ENCODE measurements at regions not wholly inside any gene's neighbourhood (a gene's known extent, or its start where the extent isn't known, plus 50 kb on each side); places are given as distances from the start of the nearest gene placed in this dataset.

DNA sequence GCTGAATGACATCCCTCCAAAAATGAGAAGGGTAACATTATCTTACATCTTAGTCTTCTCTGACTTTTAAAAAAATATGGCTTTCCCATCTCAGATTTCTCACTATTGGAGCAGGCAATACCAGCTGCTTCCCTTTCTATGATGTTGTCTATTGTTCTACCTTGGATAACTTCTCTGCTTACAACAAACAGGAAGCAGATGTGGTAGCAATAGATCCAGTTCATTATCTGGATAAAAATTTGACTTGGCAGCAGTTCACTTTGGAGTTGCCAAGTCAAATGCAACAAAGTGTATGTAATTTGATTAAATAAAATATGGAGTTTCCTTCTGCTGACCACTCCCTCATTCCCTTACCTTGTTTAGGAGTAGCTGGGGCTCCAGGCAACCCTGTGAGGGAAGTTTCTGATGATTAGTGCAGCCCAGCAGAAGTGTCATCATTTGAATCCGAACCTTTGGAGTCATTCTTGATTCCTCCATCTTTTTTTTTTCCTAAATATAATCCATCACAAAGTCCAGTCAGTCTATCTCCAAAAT is 72.0 kb upstream of the GPRIN3 start:
- no peak for TF ChIP-seq POLR2AphosphoS5 (IDR thresholded peaks at IDR 0.05; ENCODE audit: low read depth, low read length)
- TF ChIP-seq, protein P1, sequence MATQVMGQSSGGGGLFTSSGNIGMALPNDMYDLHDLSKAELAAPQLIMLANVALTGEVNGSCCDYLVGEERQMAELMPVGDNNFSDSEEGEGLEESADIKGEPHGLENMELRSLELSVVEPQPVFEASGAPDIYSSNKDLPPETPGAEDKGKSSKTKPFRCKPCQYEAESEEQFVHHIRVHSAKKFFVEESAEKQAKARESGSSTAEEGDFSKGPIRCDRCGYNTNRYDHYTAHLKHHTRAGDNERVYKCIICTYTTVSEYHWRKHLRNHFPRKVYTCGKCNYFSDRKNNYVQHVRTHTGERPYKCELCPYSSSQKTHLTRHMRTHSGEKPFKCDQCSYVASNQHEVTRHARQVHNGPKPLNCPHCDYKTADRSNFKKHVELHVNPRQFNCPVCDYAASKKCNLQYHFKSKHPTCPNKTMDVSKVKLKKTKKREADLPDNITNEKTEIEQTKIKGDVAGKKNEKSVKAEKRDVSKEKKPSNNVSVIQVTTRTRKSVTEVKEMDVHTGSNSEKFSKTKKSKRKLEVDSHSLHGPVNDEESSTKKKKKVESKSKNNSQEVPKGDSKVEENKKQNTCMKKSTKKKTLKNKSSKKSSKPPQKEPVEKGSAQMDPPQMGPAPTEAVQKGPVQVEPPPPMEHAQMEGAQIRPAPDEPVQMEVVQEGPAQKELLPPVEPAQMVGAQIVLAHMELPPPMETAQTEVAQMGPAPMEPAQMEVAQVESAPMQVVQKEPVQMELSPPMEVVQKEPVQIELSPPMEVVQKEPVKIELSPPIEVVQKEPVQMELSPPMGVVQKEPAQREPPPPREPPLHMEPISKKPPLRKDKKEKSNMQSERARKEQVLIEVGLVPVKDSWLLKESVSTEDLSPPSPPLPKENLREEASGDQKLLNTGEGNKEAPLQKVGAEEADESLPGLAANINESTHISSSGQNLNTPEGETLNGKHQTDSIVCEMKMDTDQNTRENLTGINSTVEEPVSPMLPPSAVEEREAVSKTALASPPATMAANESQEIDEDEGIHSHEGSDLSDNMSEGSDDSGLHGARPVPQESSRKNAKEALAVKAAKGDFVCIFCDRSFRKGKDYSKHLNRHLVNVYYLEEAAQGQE (IDR thresholded peaks at IDR 0.05; ENCODE audit: insufficient read depth in 1 of 2, low read depth in 2 of 2, low read length in 2 of 2): no peak
